ENCODE measurements at regions not wholly inside any gene's neighbourhood (a gene's known extent, or its start where the extent isn't known, plus 50 kb on each side); places are given as distances from the start of the nearest gene placed in this dataset.

DNA sequence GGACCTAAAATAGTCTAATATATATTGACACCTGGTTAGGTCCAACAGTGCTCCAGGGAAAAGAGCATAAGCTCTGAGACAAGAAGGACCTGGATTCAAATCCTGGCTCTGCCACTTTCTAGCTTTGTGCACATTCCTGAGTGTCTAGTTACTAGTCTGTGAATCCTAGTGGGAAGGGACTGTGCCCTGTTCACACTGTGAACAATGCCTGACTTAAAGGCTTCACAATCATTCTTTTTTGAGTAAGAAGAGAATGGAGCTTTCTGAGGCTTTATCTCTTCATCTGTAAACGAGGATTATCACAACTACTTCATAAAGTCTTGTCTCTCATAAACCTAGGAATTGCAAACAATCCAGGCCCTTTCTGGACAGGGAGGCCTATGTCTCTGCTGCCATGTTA lies 235.9 kb downstream of the SOX2 start:
- TF ChIP-seq, protein P1, sequence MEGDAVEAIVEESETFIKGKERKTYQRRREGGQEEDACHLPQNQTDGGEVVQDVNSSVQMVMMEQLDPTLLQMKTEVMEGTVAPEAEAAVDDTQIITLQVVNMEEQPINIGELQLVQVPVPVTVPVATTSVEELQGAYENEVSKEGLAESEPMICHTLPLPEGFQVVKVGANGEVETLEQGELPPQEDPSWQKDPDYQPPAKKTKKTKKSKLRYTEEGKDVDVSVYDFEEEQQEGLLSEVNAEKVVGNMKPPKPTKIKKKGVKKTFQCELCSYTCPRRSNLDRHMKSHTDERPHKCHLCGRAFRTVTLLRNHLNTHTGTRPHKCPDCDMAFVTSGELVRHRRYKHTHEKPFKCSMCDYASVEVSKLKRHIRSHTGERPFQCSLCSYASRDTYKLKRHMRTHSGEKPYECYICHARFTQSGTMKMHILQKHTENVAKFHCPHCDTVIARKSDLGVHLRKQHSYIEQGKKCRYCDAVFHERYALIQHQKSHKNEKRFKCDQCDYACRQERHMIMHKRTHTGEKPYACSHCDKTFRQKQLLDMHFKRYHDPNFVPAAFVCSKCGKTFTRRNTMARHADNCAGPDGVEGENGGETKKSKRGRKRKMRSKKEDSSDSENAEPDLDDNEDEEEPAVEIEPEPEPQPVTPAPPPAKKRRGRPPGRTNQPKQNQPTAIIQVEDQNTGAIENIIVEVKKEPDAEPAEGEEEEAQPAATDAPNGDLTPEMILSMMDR (conservative IDR thresholded peaks at IDR 0.05): no peak
- no peak for TF ChIP-seq EZH2 (IDR thresholded peaks at IDR 0.05; ENCODE audit: low read depth)

Measured in PC-9 (cell line).